ENCODE measurements at regions not wholly inside any gene's neighbourhood (a gene's known extent, or its start where the extent isn't known, plus 50 kb on each side); places are given as distances from the start of the nearest gene placed in this dataset.

GRCh38 chr20:40443753-40444152, 245.3 kb downstream of the MAFB start:
- DNase-seq, result no peak

DNA sequence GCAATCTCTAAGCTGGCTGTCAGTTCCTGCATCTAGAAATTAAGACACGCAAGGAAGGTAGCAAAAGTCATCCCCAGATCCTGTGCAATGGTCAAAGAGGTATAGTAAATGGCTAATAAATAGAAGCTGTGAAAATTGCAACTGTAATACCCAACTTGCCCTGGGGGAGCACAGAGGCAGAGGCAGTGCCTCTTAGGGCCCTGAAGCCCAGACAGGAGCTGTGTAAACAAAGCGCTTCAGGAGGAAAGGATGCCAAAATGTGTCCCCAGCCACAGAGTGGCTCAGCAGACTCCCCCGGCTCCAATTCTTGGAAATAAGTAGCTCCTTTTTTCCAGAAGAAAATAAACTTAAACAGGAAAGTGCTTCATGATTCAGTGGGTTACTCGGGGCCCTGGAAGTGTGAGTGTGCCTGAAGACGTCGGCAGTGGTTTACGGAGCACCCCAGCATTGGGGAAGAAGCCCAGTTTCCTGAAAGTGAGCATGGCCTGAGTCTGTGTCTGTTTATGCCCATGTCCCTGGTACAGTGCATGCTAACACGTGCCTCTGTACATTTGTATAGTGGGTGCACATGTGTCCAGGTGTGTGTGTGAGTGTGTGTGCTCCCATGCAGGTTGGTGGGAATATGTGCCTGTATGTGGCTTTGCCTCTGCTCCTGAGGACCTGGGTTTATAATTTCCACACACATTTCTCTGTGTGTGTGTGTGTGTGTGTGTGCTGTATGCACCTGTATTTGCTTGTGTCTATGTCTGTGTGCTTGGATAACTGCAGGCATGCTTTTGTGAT, 246.7 kb downstream of the MAFB start:
- DNase-seq, result no peak

DNA sequence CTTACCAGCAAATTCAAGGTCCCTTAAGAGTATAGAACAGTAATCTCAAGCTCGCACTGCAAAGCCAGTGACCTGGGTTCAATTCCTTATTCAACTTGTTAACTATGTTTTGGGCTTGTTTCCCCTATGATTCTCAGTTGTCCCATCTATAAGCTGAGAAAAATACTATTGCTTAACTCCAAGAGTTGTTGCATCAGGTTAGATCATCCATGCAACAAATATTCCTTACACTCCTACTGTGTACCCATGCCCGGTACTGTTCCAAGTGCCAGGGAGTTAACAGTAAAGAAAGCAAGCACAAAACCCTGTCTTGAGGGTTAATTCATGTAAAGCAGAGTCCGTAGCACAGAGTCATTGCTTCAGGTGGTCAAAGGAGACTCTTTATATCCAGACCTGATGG, 247.3 kb downstream of the MAFB start:
- DNase-seq, result no peak

GRCh38 chr20:40438161-40438830, 250.7 kb downstream of the MAFB start:
- DNase-seq, result no peak

- DNase-seq, result no peak
Measured at GRCh38 chr20:40436011-40436410, 253.0 kb downstream of the MAFB start.

DNA sequence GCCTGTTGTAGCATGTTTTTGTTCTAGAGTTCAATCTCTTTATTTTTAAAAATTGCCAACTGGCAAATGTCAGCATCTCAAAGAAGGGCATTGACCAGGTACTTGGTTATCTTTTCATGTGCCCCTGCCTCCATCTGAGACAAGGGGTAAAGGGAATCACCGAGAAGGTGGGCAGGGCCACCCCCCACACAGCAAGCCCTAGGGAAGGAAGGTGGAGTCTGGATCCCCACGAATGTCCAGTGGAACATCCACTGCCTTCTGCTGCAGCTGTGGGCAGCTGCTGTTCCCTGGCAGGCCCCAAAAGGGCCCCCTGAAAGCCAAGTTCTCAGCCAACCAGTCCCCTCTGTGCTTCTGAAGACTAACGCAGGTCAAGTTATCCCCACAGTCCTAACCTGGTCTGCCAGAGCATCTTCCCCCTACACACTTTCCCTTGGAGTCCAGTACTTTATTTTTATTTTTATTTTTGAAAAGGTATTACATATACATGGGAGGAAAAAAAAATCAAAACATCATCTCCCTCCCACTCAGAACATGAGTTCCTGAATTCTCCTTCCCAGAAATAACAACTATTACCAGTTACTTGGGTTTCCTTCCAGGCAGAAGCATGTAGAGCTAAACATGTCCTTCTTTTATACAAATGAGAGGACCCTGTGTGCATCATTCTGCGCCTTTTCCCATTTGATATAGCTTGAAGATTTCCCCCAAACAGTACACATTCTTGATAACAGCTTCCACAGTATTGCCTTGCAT, 253.7 kb downstream of the MAFB start:
- DNase-seq, result no peak

DNA sequence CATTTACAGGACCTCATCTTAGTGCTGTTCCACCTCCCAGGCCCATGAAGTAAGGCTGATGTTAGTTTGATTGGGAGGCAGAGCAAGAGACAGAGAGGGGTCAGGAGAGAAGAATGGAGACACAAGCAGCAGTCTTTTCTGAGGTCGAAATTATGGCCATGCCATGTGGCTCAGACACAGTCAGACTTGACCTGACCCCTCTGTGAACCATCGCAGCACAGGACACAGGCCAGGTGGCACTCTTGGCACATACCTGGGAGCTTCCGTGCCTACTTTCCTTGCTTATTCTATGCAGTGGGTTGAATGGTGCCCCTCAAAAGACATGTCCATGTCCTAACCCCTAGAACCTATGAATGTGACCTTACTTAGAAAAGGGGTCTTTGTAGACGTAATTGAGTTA, 254.9 kb downstream of the MAFB start:
- DNase-seq, result no peak

GRCh38 chr20:40433341-40433861, 255.6 kb downstream of the MAFB start:
- DNase-seq, result no peak

DNA sequence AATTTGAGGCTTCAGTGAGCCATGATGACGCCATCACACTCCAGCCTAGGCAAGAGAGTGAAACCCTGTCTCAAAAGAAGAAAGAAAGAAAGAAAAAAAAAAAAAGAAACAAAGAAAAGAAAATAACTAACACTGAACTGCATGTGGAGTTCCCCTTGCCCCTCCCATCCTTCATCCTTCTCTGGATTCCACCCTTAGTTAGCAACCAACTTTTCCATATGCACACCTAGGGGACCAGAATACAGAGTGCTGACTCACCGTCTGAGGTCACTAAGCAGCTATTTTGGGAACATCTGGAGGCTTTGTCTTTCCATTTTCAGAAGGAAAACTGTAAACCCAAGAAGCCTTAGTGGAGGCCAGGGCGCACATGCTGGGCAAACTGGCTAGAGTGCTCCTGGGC, 257.4 kb downstream of the MAFB start:
- DNase-seq, result no peak

DNA sequence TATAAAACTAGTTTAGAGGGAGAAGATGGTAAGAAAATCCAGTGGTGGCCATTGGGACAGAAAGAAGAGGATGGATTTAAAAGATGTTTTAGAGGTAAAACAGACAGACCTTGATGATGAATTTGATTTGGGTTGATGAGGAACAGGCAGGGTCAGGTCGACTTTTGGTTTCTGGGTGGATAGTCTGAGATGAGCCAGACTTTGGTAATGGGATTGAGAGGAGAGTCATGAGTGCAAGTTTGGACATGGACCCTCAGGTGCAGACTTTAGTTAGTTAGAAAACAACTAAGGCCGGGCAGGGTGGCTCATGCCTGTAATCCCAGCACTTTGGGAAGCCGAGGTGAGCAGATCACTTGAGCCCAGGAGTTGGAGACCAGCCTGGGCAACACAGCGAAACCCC, 257.9 kb downstream of the MAFB start:
- DNase-seq, result no peak

GRCh38 chr20:40427026-40427425, 262.0 kb downstream of the MAFB start:
- DNase-seq, result no peak

GRCh38 chr20:40424695-40425094, 264.3 kb downstream of the MAFB start:
- no peak for DNase-seq

- no peak for DNase-seq
Measured at GRCh38 chr20:40422656-40423055, 266.4 kb downstream of the MAFB start.

- DNase-seq, result no peak
Measured at GRCh38 chr20:40416274-40416673, 272.8 kb downstream of the MAFB start.

GRCh38 chr20:40414843-40415615, 274.0 kb downstream of the MAFB start:
- no peak for DNase-seq

GRCh38 chr20:40410028-40410427, 279.0 kb downstream of the MAFB start:
- DNase-seq, result no peak

GRCh38 chr20:40397467-40397866, 291.6 kb downstream of the MAFB start:
- DNase-seq, result no peak

DNA sequence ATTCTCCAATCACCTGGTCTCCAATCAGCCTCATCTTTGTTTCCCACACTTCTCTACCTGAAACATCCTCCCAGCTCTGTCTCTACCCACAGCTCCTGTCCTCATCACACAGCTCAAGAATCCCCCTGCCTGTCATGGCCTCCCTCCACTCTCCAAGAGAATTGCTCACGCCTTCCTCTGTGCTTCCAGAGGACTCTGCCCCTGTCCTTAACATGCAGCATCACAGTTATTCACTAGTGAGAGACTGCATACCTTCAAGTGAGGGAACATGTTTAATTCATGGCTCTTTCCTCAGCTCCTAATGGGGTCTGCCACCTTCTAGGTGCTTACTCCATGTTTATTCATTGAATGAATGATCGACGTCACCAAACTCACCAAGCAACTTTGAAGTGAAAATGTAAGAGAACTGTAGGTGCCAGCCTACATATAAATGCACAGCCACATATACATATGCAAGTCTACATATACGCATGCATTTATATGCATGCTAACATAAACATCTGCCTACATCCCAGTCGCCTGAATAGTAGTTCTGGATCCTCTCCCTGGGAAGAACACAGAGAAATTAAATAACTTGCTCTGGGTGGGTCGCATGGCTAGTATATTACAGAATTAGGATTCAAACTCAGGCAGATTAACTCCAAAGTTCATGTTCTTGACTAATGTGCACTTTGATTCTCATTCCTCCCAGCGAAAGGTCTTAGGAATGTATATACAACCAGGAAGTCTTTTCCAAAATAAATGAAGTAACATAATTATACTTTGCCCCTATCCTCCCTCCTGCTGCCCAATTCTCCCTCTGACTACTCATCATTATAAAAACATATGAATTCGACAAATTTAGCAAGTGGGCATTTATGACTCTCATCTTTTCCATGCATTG, 295.6 kb downstream of the MAFB start:
- DNase-seq, result no peak

GRCh38 chr20:40390654-40391053, 298.4 kb downstream of the MAFB start:
- DNase-seq, result no peak

GRCh38 chr20:40370800-40371199, 318.2 kb downstream of the MAFB start:
- no peak for DNase-seq

DNA sequence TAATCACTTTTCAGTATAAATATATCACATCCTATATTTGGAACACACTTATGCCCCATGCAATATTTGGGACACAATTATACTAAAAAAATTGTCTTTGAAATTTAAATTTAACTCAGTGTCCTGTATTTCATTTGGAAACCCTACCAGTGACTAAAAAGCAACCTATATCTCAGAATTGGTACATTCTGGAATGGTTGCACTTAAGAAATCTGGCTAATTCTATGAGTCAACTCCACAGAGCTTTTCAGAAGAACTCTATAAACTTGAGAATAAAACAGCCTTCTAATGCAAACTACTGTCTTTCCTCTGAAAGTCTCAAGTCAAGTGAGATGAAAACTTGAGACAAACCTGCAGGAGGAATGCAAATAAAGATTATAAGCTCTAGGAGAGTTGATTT, 320.2 kb downstream of the MAFB start:
- DNase-seq, result no peak

- no peak for DNase-seq
Measured at GRCh38 chr20:40361916-40362315, 327.1 kb downstream of the MAFB start.

Measured in activated CD4-positive, CD25-positive, alpha-beta regulatory T cell (primary cell).